ENCODE measurements at regions not wholly inside any gene's neighbourhood (a gene's known extent, or its start where the extent isn't known, plus 50 kb on each side); places are given as distances from the start of the nearest gene placed in this dataset.

DNA sequence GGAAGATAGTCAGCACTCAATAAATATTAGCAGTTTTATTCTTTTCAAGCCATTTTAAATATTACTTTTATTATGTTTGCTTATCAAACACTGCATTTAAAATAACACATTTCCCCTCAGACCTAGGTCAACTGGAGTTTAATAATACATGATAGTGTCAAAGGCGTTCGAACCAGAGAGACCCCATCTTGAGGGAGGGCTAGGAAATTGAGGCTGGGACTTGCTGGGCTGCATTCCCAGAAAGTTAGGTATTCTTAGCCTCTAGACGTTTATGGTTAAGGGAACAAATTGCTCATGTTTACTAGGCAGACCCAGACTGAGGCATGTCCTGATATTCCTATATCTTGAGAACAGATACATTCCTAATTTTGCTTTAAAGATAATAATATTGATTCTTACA, 426.5 kb downstream of the METTL4 start:
- Histone ChIP-seq H3K4me3 (ENCODE audit: severe bottlenecking) (no peak overlapping the region), H3K36me3 (ENCODE audit: low read depth) (no peaks in the 10 kb centered on the region), H3K27me3 (ENCODE audit: insufficient read depth, poor library complexity, severe bottlenecking) (no peaks in the 10 kb centered on the region), H3K9me3 (ENCODE audit: severe bottlenecking) (no peaks in the 10 kb centered on the region), H3K27ac (ENCODE audit: poor library complexity, severe bottlenecking) (no peak overlapping the region), H3K4me1 (ENCODE audit: insufficient read depth, poor library complexity, severe bottlenecking) (peaks cover 24% of the 10 kb centered on the region)
- no peak for DNase-seq (ENCODE audit: low spot score)
- no peak for ATAC-seq (ENCODE audit: low read depth)
- TF ChIP-seq, protein P1, sequence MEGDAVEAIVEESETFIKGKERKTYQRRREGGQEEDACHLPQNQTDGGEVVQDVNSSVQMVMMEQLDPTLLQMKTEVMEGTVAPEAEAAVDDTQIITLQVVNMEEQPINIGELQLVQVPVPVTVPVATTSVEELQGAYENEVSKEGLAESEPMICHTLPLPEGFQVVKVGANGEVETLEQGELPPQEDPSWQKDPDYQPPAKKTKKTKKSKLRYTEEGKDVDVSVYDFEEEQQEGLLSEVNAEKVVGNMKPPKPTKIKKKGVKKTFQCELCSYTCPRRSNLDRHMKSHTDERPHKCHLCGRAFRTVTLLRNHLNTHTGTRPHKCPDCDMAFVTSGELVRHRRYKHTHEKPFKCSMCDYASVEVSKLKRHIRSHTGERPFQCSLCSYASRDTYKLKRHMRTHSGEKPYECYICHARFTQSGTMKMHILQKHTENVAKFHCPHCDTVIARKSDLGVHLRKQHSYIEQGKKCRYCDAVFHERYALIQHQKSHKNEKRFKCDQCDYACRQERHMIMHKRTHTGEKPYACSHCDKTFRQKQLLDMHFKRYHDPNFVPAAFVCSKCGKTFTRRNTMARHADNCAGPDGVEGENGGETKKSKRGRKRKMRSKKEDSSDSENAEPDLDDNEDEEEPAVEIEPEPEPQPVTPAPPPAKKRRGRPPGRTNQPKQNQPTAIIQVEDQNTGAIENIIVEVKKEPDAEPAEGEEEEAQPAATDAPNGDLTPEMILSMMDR (IDR thresholded peaks at IDR 0.05; ENCODE audit: poor library complexity, severe bottlenecking), result no peak

DNA sequence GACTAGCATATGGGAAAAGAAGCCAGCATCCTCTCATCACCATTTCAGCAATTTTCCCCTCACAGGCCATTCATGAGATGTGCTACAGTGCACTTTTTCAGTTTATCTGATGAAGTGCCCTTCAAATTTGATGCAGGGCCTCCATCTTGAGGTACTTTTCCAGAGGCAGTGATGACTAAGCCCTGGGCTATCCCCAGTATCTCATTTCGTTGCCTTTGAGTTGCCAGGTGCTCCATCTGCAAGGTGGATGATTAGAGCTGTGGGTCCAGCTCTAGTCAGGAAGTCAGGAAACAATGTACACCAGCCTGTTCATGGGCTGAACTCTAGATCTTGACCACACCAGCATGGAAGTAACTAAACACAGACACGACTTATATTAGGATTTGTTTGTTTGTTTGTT, 425.2 kb downstream of the METTL4 start:
- no peaks in the 10 kb centered on the region for H3K36me3 ChIP-seq (ENCODE audit: low read depth)
- TF ChIP-seq, protein P1 (IDR thresholded peaks at IDR 0.05; ENCODE audit: poor library complexity, severe bottlenecking), result no peak
- peaks cover 30% of the 10 kb centered on the region for H3K4me1 ChIP-seq (ENCODE audit: insufficient read depth, poor library complexity, severe bottlenecking)
- ATAC-seq (ENCODE audit: low read depth) (peak; percentile 38; the same call in 1 of the 3 replicates), DNase-seq (ENCODE audit: low spot score) (no peak)
- no peak overlapping the region for H3K27ac ChIP-seq (ENCODE audit: poor library complexity, severe bottlenecking)
- H3K27me3 ChIP-seq (ENCODE audit: insufficient read depth, poor library complexity, severe bottlenecking), result no peaks in the 10 kb centered on the region
- H3K9me3 ChIP-seq (ENCODE audit: severe bottlenecking), result no peaks in the 10 kb centered on the region
- H3K4me3 ChIP-seq (ENCODE audit: severe bottlenecking), result no peak overlapping the region

DNA sequence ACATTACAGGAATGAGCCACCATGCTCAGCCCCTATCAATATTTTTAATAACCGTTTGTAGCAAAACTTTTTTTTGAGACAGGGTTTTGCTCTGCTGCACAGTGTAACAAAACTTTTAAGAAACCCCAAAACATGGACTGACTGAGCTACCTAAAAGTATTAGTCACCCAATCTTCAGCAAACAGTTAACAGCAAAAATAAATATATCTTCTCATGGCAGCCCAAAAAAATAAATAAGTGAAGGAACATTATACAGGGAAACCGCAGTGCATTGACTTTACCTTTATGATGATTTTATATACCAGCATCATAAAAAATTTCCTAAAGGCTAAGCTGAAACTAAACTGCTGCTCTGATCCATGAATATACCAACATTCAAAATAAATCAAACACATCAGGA, 424.6 kb downstream of the METTL4 start:
- H3K27ac ChIP-seq (ENCODE audit: poor library complexity, severe bottlenecking), result peak overlapping the region; percentile 52
- TF ChIP-seq, protein P1 (IDR thresholded peaks at IDR 0.05; ENCODE audit: poor library complexity, severe bottlenecking), result no peak

DNA sequence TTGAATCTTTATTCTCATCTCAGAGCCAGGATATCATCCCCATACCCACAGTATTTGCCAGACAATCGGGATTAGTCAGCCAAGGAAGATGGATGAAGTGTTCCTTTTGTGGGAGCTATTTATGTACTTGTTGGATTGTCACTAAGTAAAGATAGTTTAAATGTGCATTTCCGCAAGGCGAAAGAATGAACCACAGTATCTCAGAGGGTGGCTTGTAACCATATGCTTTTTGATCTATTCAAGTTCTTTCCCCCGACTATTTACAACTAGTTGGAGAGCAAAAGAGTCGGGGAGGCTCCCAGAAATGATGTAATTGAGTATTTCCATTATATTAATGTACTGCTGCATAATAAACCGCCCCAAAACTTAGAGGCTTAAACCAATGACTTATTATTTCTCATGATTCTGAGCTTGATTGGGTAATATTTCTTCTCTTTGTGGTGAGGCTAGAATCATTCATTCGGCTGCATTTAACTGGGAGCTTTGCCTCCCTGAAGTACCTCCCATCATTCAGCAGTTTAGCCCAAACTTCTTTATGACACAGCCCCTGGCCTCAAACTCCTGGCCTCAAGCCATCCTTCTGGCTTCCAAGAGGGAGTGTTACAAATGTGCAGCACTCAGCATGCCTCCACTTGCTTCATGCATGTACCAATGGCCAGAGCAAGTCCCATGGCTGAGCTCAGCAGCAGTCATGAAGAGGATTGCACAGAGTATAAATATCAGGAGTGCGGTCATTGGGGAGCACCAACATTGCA, 423.7 kb downstream of the METTL4 start:
- DNase-seq (ENCODE audit: low spot score) (peak; percentile 76), ATAC-seq (ENCODE audit: low read depth) (peak; percentile 87)
- TF ChIP-seq, protein P1 (IDR thresholded peaks at IDR 0.05; ENCODE audit: poor library complexity, severe bottlenecking), result no peak
- Histone ChIP-seq H3K4me1 (ENCODE audit: insufficient read depth, poor library complexity, severe bottlenecking) (peaks cover 30% of the 10 kb centered on the region), H3K27ac (ENCODE audit: poor library complexity, severe bottlenecking) (peak overlapping the region; percentile 52), H3K9me3 (ENCODE audit: severe bottlenecking) (no peaks in the 10 kb centered on the region), H3K4me3 (ENCODE audit: severe bottlenecking) (no peak overlapping the region), H3K27me3 (ENCODE audit: insufficient read depth, poor library complexity, severe bottlenecking) (no peaks in the 10 kb centered on the region), H3K36me3 (ENCODE audit: low read depth) (no peaks in the 10 kb centered on the region)

More for the DNA sequence above, 424.6 kb downstream of the METTL4 start:
- Histone ChIP-seq H3K4me1 (ENCODE audit: insufficient read depth, poor library complexity, severe bottlenecking) (peaks cover 30% of the 10 kb centered on the region), H3K9me3 (ENCODE audit: severe bottlenecking) (no peaks in the 10 kb centered on the region), H3K36me3 (ENCODE audit: low read depth) (no peaks in the 10 kb centered on the region), H3K27me3 (ENCODE audit: insufficient read depth, poor library complexity, severe bottlenecking) (no peaks in the 10 kb centered on the region), H3K4me3 (ENCODE audit: severe bottlenecking) (no peak overlapping the region)
- no peak for ATAC-seq (ENCODE audit: low read depth)
- DNase-seq (ENCODE audit: low spot score), result no peak

DNA sequence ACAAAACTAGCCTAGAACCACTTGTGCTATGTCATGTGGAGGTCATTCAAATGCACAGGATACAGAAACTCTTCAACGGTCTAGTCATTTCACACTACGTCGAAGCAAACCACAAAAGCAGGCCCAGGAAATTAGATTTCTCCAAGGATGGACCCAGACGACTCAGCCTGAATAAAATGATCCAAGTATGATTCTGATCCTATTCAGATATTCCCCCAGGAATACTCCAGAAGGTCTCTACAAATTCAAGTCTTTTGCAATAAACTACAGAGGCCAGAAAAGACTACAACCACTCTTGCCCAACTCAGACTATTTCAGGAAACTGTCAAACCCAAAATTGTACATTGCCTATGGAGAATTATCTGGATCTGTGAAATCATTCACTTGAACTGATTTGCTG, 422.5 kb downstream of the METTL4 start:
- H3K9me3 ChIP-seq (ENCODE audit: severe bottlenecking), result no peaks in the 10 kb centered on the region
- H3K27ac ChIP-seq (ENCODE audit: poor library complexity, severe bottlenecking), result no peak overlapping the region
- no peaks in the 10 kb centered on the region for H3K27me3 ChIP-seq (ENCODE audit: insufficient read depth, poor library complexity, severe bottlenecking)
- TF ChIP-seq, protein P1 (IDR thresholded peaks at IDR 0.05; ENCODE audit: poor library complexity, severe bottlenecking), result no peak
- DNase-seq (ENCODE audit: low spot score), result no peak
- H3K4me1 ChIP-seq (ENCODE audit: insufficient read depth, poor library complexity, severe bottlenecking), result peaks cover 30% of the 10 kb centered on the region
- no peak overlapping the region for H3K4me3 ChIP-seq (ENCODE audit: severe bottlenecking)
- no peak for ATAC-seq (ENCODE audit: low read depth)
- no peaks in the 10 kb centered on the region for H3K36me3 ChIP-seq (ENCODE audit: low read depth)
